ENCODE measurements at regions not wholly inside any gene's neighbourhood (a gene's known extent, or its start where the extent isn't known, plus 50 kb on each side); places are given as distances from the start of the nearest gene placed in this dataset.

GRCh38 chr1:29838738-29839320 lies 602.5 kb downstream of the PTPRU start:
- no peak for TF ChIP-seq SNAI2 (CRISPR knock-in tag; IDR thresholded peaks at IDR 0.05)
- no peak for TF ChIP-seq TOX (CRISPR knock-in tag; IDR thresholded peaks at IDR 0.05; ENCODE audit: borderline replicate concordance)
- TF ChIP-seq TSHZ2 (CRISPR knock-in tag; IDR thresholded peaks at IDR 0.05), result no peak
- no peak for TF ChIP-seq POU6F1 (CRISPR knock-in tag; IDR thresholded peaks at IDR 0.05; ENCODE audit: borderline replicate concordance, low read depth)
- no peak for TF ChIP-seq CSRNP3 (CRISPR knock-in tag; IDR thresholded peaks at IDR 0.05)
- TF ChIP-seq ZFP30 (CRISPR knock-in tag; IDR thresholded peaks at IDR 0.05), result no peak
- no peak for ATAC-seq

- ATAC-seq, result no peak
- TF ChIP-seq ZFP30 (CRISPR knock-in tag; IDR thresholded peaks at IDR 0.05) (no peak), OSR1 (CRISPR knock-in tag; IDR thresholded peaks at IDR 0.05) (no peak), ZNF565 (CRISPR knock-in tag; conservative IDR thresholded peaks at IDR 0.05; ENCODE audit: low read depth) (no peak), RARB (CRISPR knock-in tag; IDR thresholded peaks at IDR 0.05) (no peak), CSRNP3 (CRISPR knock-in tag; IDR thresholded peaks at IDR 0.05) (no peak), ZNF8 (CRISPR knock-in tag; IDR thresholded peaks at IDR 0.05) (no peak), TCF4 (CRISPR knock-in tag; IDR thresholded peaks at IDR 0.05; ENCODE audit: borderline replicate concordance) (no peak), TSHZ2 (CRISPR knock-in tag; IDR thresholded peaks at IDR 0.05) (no peak), PPARA (CRISPR knock-in tag; IDR thresholded peaks at IDR 0.05; ENCODE audit: borderline replicate concordance) (no peak), BACH2 (CRISPR knock-in tag; IDR thresholded peaks at IDR 0.05; ENCODE audit: borderline replicate concordance) (no peak), ZNF70 (CRISPR knock-in tag; IDR thresholded peaks at IDR 0.05) (no peak), PATZ1 (CRISPR knock-in tag; IDR thresholded peaks at IDR 0.05; ENCODE audit: borderline replicate concordance) (no peak), ESRRG (CRISPR knock-in tag; IDR thresholded peaks at IDR 0.05) (no peak), SNAI2 (CRISPR knock-in tag; IDR thresholded peaks at IDR 0.05) (no peak), GLIS3 (CRISPR knock-in tag; IDR thresholded peaks at IDR 0.05) (no peak)
Observed at GRCh38 chr1:29836651-29837646, 600.6 kb downstream of the PTPRU start.
